Ammon's horn (tissue), 1 donor: ENCODE measurements at regions not wholly inside any gene's neighbourhood (a gene's known extent, or its start where the extent isn't known, plus 50 kb on each side); places are given as distances from the start of the nearest gene placed in this dataset.

Experiments
- DNase-seq: peaks from one replicate; pipeline ENCODE4 v3.0.0-alpha.2; 2016; ENCODE audit warnings: low spot score

DNA sequence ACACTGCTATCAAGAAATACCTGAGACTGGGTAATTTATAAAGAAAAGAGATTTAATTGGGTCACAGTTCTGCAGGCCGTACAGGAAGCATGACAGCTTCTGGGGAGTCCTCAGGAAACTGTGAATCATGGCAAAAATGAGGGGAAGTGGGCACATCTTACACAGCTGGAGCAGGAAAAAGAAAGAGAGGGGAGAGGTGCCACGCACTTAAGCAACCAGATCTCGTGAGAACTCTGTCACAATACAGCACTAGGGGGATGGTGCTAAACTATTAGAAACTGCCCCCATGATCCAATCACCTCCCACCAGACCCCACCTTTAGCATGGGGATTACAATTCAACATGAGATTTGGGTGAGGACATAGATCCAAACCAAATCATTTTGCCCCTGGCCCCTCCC is 105.5 kb upstream of the CPLX2 start:
- no peak for DNase-seq

DNA sequence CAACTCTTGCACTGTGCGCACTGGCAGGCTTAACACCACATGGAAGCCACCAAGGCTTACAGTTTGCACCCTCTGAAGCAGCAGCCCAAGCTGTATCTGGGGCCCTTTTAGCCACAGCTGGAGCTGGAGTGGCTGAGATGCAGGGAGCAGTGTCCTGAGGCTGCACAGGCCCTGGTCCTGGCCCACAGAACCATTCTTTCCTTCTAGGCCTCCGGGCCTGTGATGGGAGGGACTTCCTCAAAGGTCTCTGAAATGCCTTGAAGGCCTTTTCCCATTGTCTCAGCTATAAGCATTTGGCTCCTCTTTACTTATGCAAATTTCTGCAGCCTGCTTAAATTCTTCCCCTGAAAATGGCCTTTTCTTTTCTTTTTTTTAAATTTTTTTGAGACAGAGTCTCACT is 104.4 kb upstream of the CPLX2 start:
- DNase-seq, result no peak

DNA sequence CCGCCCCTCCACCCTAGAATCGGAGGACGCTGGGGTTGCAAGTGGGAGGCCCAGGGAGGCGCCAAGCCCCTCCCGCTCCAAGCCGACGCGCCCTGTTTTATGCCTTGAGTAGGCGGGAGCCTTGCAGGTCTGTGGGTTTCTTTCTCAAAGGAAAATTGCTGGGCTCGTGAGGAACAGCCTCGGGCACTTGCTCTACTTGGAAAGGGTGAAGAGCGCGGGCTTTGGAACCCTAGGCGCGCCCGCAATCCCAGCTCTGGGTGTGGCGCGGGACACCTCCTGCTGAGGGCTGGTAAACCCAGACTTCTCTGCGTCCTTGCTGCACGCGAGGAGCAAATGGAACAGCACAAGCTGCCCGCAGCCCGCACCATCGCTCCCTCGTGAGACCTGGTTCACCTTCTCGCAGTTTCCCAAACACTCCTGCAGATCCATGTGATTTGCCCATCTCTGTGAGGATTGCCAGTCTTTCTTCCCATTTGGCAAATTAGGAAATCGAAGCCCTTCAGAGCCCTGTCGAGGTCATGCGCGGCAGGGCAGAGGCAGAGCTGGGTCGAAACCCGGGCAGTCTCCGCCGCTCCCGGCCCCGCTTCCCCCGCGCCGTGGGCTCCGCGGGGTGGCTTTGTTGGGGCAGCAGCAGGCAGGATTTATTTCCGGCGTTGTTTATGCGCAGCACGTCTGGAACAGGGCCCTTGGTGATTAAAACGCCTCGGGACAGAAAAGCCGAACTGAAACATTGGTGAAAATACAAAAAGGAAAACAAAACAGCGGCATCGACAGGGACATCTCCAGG is 98.4 kb upstream of the CPLX2 start:
- DNase-seq, result no peak

DNA sequence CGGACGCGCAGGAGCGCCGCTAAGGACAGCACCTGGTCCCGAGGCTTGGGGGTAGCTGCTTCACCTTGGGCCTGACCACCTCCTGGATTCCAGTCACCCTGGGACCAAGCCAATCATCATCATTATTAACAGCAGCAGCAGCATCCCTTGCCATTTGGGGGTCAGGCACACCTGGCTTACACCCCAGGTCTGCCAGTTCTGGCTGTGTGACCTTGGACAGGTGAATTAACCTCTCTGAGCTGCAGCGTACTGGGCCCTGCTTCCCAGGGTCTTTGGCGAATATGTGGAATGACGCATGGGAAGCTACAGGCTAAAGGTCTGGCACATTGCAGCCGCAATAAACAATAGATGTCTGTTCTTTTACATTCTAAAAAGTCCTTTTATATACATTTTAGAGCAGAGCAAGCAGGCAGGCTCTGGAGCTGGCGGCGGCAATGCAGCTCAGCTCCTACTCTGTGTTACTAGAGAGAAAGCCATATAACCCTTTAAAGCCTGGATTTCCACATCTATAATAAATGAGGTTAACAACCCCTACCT is 97.8 kb upstream of the CPLX2 start:
- DNase-seq, result no peak

DNA sequence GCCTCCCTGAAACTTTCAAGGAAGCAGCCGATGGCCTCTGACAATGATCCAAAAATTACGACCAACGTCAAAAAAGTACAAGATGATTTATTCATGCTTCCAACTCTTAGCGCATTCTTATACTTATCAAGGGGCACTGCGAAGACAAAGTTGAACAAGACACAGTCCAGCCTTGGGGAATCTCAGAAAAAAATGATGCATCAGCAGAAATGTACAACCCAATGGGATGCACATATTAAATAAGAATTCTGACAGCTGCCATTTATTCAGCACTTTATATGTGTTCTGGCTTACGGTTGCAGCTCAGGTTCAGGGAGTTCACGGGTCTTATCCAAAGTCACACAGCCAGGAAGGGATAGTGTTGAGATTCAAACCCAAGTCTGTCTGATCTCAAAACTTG is 96.0 kb upstream of the CPLX2 start:
- DNase-seq, result no peak

DNA sequence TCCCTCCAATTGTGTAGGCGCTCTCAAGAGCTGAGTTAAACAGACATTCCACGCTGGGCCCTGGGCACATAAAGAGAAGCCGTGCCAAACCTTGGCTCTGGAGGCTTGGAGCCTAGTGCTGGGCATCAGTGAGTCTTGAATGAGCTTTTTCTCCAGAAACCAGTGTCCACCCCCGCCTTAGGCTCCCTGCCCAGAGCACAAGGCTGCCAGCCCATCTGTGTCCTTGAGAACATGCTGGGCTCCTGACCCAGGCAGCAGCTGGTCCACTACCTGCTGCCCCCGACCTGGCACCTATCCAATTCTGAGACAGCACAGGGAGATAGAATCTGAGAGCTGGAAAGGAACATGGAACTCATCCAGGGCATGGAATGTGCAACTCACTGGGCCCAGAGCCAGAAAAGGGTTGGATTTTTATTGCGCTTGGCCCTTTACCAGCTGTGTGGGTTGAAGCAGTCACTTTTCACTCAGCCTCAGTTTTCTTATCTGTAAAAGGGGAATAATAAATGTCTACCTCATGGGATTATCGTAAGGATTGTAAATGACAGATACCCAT is 92.4 kb upstream of the CPLX2 start:
- peak; percentile 64 for DNase-seq

DNA sequence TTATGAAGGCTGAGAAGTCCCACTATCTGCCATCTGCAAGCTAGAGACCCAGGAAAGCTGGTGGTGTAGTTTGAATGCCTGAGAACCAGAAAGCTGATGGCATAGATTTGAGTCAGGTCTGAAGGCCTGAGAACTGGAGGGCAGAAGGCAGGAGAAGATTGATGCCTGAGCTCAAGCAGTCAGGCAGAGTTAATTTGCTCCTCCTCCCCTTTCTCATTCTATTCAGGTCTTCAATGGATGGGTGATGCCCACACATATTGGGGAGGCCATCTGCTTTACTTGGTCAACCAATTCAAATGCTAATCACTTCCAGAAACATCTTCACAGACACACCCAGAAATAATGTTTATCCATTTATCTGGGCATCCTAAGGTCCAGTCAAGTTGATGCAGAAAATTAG is 87.6 kb upstream of the CPLX2 start:
- no peak for DNase-seq

DNA sequence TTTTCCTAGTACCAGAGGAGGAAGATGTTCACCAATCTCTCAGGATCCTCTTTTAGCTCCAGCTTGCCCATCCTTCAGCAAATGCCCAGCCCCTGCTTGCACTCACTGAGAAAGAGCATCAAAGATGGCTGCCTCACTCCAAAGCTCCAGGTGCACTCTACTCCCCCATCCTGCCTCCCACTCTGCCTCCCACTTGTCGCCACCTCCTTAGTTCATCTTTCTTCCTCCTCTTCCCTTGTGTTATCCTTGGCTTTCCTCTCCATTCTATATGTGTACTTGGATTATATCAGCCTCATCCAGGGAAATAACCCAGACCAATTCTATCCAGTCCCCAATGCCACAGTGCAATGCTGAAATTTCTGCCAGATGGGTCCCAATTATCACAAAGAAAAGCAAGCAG is 87.1 kb upstream of the CPLX2 start:
- no peak for DNase-seq

DNA sequence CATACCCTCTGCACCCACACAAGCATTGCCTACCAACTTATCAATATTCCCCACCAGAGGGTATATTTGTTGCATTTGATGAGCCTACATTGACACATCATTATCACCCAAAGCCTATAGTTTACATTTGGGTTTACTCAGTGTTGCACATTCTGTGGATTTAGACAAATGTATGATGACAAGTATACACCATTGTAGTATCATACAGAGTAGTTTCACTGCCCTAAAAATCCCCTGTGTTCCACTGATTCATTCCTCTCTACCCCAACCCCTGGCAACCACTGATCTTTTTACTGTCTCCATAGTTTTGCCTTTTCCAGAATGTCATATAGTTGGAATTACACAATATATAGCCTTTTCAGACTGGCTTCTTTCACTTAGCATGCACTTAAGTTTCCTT is 85.7 kb upstream of the CPLX2 start:
- DNase-seq, result no peak

DNA sequence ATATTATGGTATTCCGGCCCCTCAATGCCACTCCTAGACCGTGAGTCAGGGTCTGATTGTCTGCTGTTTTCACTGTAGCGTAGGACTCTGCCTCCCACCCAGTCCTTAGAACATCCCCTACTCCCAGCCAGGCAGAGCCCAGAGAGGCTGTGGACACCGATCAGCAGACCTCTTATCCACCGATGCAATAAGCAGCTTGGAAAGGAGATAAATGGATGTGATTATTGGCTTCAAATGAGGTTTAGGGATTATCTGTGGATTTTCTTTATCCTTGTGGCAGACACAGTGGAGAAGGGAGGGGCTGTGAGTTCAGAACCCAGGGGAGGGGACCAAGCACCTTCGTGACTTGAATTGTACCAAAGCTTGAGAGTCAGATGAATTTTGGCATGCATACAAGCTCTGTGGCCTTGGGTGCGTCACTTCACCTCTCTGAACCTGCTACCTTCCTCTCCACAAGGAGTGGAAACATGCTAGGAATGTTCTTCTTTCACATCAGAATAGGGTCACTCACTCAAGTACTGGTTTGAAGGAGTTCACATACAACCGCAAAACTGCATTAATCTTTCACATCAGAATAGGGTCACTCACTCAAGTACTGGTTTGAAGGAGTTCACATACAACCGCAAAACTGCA is 83.1 kb upstream of the CPLX2 start:
- DNase-seq, result no peak

DNA sequence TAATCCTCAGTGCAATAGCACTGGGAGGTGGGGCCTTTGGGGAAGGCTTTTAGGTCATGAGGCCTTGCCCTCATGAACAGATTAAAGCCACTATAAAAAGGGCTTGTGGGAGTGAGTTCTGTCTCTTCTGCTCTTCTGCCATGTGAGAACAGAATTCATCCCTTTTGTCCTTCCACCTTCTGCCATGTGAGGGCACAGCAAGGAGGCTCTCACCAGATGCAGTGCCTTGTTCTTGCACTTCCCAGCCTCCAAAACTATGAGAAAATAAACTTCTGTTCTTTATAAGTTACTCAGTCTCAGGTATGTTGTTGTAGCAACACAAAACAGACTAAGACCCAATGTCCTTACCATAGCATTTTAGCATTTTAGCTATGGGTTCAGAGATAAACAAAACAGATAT is 81.7 kb upstream of the CPLX2 start:
- no peak for DNase-seq

DNA sequence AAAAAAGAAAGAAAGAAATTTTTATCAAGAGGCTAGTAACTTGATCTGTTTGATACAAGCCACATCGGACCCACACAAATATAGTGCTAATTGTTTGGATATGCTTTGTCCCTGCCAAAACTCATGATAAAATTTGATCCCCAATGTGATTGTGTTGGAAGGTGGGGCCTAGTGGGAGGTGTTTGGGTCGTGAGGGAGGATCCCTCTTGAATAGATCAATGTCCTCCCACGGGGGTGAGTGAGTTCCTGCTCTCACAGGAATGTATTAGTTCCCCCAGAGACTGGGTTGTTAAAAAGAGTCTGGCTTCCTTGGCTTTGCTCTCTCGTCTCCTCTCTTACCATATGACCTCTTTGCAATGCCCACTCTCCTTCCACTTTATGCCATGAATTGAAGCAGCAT is 80.6 kb upstream of the CPLX2 start:
- DNase-seq, result no peak

DNA sequence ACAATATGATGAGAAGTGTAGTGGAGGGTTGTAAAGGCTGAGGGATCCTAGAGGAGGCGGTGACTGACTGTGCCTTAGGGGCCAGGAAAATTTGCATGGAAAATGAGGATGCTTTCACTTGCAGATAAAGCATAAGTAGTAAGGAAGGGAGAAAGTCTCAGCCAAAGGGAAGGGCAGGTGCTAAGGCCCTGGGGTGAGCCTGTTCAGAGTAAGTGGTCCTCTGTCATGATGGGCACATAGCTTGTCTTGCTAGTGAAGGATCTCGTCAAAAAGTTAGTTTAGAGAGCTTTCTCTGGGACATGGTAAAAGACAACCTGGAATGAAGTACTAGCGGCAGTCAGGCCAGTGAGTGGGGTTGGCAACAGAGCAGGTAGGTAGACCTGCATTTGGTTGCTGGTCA is 75.4 kb upstream of the CPLX2 start:
- DNase-seq, result no peak

DNA sequence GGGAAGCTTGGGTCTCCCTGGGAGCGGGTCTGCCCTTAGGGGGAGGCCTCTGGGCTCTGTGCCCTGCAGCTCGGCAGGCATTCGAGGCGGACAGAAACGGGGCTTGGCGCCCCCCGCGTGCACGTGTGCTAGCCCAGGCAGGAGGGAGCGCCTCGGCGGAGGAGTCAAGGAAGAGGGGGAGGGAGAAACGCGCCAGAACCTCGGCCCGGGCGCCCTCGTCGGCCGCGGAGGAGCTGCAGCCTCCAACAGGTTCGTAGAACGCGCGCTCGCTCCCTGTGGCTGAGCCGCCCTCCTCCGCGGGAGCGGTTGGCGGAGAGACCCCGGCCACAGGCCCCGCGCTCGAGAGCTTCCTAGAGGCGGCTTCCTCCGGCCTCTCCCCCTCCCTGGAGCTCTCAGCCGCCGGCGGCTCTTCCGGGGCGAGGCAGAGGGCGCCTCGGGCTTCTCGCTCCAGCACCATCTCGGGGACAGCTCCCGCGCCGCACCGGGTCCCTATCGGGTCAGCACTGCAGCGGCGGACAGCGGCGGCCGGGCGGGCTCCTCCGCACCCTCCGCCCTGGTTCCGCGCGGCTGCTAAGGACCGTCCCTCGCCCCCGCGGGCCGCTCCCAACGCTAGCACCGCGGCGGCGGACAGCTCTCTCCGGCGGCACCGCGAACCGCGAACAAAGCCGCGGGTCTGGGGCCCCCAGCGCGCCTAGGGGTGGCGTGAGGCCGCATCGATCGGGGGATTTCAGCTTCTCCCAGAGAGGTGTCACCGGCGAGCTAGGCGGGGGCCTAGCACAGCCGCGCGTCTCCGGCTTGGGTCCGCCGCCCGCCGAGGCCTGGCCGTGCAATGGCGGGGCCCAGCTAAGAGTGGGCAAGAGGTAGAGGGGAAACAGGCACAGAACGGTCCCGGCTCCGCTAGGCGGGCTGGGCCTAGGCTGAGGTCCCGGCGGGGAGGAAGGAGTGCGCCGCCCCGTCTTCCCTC is 74.6 kb upstream of the CPLX2 start:
- peak; percentile 69 for DNase-seq

DNA sequence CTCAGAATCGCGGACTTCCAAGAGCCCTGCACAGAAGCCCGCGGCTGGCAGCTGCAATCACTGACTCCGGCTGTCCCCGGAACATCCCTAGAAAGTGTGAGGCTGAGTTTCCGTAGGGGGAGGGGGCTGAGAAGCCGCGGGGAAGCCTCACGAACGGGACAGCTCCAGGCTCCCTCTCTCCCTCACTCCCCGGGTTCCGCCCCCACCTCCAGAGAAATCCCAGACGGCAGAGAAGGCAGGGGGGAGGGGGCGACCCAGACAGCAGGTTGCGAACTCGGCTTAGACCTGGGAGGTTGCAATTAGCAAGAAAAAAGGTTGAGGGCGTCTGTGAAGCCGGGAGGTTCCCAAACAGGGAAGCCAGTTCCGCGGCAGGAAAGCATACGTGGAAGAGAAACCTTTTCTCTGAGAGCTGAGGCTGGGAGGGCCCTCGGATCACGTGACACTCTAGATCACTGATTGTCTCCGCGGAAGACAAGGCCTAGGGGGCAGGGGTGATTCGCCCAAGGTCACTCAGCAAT is 73.8 kb upstream of the CPLX2 start:
- no peak for DNase-seq

DNA sequence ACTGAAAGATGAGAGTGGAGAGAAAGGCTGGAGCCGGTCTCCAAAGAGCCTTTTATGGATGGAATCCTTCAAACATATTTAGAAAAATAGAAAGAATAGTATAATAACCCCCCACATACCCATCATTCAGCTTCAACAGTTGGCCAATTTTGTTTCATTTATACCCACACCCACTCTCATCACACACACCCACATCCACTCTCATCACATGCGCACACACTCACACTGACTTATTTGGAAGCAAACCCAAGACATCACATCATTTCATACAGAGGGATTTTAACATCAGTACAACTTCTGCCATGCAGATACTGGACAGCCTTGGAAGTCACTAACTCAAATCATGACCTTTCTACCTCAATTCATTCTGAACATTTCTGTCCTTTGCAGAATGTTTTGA is 72.8 kb upstream of the CPLX2 start:
- peak; percentile 48 for DNase-seq

DNA sequence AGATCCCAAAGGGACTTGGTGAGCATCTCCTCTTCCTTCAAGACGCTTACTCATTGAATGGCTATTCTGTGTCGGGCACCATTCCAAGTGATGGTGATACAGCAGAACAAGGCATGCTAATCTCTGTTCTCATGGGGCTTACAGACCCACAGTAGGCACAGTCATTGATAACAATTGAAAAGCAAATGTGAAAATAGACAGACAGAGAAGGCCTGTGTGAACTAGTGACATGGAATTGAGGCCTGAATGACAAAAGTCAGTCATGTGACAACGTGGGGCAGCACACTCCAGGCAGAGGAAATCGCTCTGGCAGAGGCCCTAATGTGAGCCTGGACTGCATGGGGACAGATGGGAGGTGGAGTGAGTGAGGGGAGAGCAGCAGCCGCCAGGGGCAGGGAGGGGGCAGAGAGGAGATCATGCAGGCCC is 70.7 kb upstream of the CPLX2 start:
- no peak for DNase-seq

DNA sequence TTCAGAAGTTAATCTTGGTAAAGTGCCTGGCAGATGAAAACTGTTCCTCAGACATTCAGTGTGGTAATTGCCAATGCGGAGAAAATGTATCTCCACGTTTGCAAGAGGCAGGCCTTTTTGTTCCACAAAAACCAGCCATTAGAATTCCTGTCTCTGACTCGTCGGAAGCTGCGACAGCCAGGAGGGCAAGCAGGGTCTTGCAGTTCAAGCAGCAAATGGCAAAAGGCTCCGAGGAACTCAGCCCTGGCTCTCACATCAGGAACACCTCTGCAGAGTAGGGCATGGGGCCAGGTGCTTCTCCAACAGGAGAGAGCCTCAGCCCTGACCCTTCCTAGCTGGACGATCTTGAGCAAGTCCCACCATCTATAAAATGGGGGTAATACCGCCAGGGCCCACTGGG is 69.0 kb upstream of the CPLX2 start:
- DNase-seq, result no peak

DNA sequence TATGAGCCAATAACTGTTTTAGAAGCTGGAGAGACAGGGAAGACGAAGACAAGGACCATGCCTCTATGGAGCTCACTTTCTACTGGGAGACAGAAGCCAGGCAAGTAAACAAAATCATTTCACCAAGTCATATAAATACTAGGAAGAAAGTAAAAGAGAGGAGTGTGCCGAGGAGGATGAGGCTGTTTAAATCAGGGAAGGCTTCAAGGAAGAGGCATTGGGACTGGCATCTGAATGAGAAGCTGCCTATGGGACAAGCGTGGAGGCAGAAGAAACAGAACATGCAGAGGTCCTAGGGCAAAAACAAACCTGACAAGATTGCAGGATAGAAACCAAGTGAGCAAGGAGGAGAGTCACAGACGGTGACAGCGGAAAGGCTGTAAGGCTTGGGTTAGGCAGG is 68.1 kb upstream of the CPLX2 start:
- DNase-seq, result no peak

DNA sequence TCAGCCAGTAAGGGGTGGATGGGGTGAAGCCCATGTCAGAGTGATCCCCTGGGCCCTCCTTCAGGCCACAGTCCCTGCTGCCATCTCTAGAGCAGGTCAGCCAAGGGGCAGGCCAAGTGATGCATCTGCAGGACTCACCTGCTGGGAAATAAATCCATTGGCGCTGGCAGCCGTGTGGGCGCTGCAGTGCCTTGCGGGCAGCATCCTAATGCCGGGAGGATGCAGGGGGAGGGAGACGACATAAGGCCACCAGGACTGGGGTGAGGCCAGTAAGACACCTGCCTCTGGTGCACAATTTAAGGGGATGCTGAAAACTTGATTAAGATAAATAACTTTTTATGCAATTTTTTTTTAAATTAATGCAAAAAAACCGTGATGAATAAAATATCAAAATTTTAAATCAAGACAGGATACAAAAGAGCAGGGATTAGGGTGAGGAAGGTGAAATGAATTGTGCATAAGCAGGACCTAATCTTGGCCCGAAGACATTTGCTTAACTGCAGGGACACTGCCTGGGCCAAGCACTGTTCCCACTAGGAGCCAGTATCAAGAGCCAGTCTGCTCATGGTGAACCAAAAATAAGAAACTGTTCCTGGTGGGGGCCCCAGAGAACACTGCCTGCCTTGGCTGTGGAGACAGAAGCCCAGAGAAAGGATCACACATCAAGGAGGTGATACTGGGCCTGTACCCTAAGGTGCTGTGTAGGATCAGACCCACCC is 67.5 kb upstream of the CPLX2 start:
- DNase-seq, result no peak

DNA sequence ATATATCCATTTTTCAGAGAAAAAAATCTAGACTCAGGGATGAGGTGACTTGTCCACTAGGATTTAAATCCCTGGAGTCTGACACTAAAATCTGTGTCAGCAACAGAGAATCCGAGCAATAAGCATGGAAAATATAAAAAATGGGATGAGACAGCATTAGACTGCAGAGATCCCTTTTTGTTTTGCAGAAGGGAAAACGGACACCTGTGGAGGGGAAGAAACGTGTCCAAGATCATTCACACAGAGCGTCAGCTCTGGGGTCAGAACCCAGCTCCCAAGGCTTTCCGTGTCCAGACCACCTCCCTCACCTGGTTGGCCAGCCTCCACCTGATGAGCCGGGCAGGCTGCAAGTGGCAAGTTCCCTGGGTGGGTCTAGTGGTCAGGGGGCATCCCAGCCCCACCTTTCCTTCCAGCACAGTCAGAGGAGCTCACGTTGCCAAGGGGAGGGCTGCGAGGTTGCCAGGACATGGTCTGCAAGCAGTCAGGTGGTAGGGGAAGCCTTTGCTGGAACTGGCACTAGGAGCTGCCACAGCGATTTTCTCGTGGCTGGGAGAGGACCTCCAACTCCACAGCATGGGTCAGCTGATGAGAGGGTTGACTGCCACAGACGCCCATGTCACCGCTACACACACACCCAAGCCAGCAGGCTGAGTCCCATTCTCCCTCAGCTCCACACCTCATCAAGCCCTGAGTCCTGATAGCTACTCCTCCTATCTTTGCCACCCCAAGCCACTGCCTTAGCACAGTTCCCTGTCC is 65.9 kb upstream of the CPLX2 start:
- DNase-seq, result no peak
